Retinal pigment epithelial cell (primary cell): ENCODE measurements at regions not wholly inside any gene's neighbourhood (a gene's known extent, or its start where the extent isn't known, plus 50 kb on each side); places are given as distances from the start of the nearest gene placed in this dataset.

Source experiments
- DNase-seq: peaks from one replicate; pipeline ENCODE4 v3.0.0-alpha.2; 2010; ENCODE audit warnings: low read depth
- H3K4me3 ChIP-seq: 2 replicates; pipeline ENCODE4 v1.5.1; 2011; ENCODE audit warnings: mild to moderate bottlenecking, low read length, control low read depth, moderate library complexity
- TF ChIP-seq, protein P1 (sequence below): conservative IDR thresholded peaks from 2 replicates; pipeline ENCODE4 v1.5.1; 2011; ENCODE audit warnings: low read depth, low read length, control low read depth, inconsistent platforms

DNA sequence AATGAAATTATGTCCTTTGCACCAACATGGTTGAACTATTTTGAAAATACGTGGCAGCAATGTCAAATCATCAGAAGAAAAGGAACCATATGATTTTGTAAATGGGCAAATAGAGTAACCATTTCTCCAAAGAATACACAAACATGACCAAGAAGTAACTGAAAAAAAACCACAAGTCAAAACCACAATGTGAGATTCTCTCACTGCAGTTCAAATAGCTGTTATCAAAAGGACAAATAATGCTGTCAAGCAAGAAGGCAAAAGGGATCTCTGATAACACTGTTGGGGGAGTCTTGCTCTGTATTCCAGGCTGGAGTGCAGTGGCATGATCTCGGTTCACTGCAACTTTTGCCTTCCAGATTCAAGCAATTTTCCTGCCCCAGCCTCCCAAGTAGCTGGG is 170.7 kb upstream of the XIST start:
- DNase-seq: no peak
- TF ChIP-seq, protein P1, sequence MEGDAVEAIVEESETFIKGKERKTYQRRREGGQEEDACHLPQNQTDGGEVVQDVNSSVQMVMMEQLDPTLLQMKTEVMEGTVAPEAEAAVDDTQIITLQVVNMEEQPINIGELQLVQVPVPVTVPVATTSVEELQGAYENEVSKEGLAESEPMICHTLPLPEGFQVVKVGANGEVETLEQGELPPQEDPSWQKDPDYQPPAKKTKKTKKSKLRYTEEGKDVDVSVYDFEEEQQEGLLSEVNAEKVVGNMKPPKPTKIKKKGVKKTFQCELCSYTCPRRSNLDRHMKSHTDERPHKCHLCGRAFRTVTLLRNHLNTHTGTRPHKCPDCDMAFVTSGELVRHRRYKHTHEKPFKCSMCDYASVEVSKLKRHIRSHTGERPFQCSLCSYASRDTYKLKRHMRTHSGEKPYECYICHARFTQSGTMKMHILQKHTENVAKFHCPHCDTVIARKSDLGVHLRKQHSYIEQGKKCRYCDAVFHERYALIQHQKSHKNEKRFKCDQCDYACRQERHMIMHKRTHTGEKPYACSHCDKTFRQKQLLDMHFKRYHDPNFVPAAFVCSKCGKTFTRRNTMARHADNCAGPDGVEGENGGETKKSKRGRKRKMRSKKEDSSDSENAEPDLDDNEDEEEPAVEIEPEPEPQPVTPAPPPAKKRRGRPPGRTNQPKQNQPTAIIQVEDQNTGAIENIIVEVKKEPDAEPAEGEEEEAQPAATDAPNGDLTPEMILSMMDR: no peak
- no peak overlapping the region for H3K4me3 ChIP-seq

DNA sequence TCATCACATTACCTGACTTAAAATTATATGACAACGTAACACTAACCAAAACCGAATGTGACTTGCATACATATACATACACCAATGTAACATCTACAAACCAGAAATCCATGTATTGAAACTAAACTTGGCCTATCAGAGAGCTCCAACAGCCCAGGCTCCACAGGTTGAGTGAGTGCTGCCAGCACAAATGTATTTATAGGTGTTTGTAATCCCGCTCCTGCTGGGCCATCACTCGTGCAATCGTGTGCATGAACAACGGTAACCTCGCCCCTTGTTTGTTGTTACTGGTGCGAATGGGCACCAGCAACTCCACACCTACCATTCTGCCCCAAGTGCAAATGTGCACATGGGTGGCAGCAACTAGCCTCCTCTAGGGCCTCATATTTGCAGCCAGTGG is 165.7 kb upstream of the XIST start:
- TF ChIP-seq, protein P1: no peak

DNA sequence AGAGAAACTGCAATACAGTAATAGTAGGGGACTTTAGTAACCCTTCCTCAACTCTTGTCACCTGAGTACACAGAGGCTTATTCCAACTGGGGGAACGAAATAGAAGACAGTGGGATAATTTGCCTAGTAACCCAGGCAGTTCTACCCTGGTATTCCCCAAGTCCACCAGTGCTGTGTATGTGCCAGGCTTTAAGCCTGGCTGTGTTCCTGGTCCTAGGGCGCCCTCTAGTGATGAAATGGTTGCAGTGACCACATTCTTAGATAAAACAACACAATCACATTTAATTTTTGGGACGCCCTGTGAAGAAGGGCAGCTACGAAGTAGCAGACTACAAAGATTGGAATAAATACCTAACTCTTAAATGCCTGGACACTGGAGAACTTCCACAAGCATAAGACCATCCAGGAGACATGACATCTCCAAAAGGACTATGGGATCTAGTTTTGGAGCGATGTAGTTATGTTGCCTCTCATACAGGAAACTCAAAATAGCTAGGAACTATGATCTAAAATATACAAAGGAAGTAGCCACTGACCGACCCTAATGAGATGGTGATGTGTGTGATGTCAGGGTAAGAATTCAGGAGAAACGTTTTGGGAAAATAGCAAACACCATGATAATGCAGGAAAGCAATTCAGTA is 163.0 kb upstream of the XIST start:
- no peak overlapping the region for H3K4me3 ChIP-seq
- TF ChIP-seq, protein P1: peak; percentile 84
- peak; percentile 32 for DNase-seq

More for the DNA sequence above, 165.7 kb upstream of the XIST start:
- no peak for DNase-seq
- no peak overlapping the region for H3K4me3 ChIP-seq

DNA sequence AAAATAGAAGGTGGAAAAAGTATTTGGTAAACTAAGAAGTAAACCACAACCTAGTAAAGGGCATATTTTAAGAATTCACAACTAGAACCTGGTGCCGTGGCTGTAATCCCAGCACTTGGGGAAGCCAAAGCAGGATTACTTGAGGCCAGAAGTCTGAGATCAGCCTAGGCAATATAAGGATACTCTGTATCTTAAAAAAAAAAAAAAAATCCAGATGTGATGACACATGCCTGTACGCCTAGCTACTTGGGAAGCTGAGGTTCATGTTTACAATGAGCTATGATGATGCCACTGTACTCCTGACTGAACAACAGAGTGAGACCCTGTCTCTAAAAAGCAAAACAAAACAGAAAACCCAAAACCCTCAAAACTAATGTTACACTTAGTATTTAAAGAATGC is 156.5 kb upstream of the XIST start:
- no peak for DNase-seq
- H3K4me3 ChIP-seq: no peak overlapping the region
- TF ChIP-seq, protein P1: no peak

DNA sequence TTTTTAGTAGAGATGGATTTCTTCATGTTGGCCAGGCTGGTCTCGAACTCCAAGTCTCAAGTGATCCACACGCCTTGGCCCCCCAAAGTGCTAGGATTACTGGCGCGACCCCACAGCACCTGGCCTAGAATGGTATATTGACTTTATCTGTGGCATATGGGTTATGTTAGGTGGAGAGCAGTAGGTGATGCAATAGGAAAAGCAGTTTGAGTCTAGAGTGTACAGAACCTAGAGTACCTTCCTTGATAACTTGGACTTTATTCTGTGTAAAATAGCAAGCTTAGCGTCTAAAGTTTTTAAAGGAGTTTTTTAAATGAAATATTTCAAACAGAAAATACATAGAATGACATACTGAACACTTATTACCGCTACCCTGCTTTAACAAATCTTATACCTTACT is 139.5 kb upstream of the XIST start:
- TF ChIP-seq, protein P1: no peak
- no peak for DNase-seq
- no peak overlapping the region for H3K4me3 ChIP-seq

DNA sequence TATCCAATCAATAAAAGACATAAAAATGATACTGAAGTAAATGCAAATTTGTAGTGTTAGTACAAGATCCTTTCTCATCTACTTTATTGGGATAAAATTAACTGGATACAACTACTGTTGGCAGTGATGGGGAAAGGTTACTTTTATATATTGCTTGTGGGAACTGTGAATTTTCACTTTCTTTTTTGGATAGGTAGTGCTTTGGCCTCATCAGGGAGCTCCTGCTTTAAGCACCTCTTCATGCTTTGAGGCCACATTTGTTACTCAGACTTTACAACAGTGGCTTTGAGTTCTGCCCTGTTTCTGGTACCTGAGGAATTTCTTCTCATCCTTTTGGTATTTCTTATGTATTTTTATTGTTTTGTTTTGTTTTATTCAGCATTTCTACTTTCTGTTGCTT is 134.7 kb upstream of the XIST start:
- TF ChIP-seq, protein P1: no peak
- no peak overlapping the region for H3K4me3 ChIP-seq
- no peak for DNase-seq

DNA sequence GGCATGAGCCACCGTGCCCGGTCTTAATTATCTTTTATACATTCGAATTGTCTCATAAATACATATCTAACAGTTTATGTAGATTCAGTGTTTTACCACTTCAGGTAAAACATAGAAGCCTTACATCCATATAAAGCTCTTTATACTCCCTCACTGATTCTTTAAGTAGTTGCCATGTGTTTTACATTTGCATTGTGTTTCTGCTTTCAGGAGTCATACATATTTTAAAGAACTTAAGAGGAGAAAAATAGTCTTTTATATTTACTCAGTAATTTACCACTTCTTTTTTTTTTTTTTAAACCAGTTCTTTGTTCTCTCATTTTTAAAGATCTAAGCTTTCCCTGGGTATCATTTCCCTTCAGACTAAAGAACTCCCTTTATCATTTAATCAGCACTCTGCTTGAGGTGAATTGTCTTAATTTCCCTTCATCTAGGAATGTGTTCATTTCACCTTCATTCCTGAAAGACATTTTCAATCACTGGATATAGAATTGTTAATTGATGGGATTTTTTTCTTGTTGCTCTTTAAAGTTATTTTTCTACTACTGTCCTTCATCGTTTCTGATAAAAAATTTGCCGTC is 127.1 kb upstream of the XIST start:
- DNase-seq: no peak
- no peak overlapping the region for H3K4me3 ChIP-seq
- TF ChIP-seq, protein P1: no peak
